ENCODE measurements at regions not wholly inside any gene's neighbourhood (a gene's known extent, or its start where the extent isn't known, plus 50 kb on each side); places are given as distances from the start of the nearest gene placed in this dataset.

GRCh38 chr2:181367411-181367810 lies 89.8 kb upstream of the ITGA4 start:
- TF ChIP-seq CTCF (optimal IDR thresholded peaks at IDR 0.05 in 1 of 3, IDR thresholded peaks at IDR 0.05 in 1 of 3, conservative IDR thresholded peaks at IDR 0.05 in 1 of 3; ENCODE audit: extremely low read depth in 1 of 3, insufficient read depth in 2 of 3, low read length in 3 of 3) = no peak
- TF ChIP-seq EZH2 (IDR thresholded peaks at IDR 0.05; ENCODE audit: low read length) = no peak
